H1 (cell line): ENCODE measurements at regions not wholly inside any gene's neighbourhood (a gene's known extent, or its start where the extent isn't known, plus 50 kb on each side); places are given as distances from the start of the nearest gene placed in this dataset.

Experiments used
- CTCF ChIA-PET: fragments of 300-600 bp; sonication (Branson Sonifier 250); formaldehyde crosslinking; loops from one replicate; lab custom pipeline; 2021; ENCODE audit not compliant: partially characterized antibody; lab: Charles Lee
- POLR2A ChIA-PET: fragments of 300-600 bp; sonication (Branson Sonifier 250); formaldehyde crosslinking; loops from one replicate; lab custom pipeline; 2021; ENCODE audit warnings: inconsistent platforms; ENCODE audit not compliant: partially characterized antibody; lab: Charles Lee
- DNase-seq, 2 experiments: peaks; one replicate each; pipeline versions ENCODE4 v3.0.0 to v3.0.0-alpha.2; 2010 to 2022; ENCODE audit warnings: low spot score in 2 of 2, low read depth in 1 of 2, mixed read lengths in 1 of 2
- FAIRE-seq: peaks from 2 replicates; lab custom pipeline; 2011; peaks lifted over from hg19 to GRCh38; lab: Jason Lieb, UNC
- H2AFZ ChIP-seq: 2 replicates; pipeline ENCODE4 v1.8.1; 2012; ENCODE audit warnings: low read length, inconsistent platforms
- H2AK5ac ChIP-seq: 2 replicates; pipeline ENCODE4 v1.6.1; 2013; ENCODE audit warnings: low read depth, low read length
- H2BK120ac ChIP-seq: replicated peaks from 2 replicates; pipeline ENCODE3; 2013; ENCODE audit warnings: low read depth, low read length, inconsistent platforms
- H2BK12ac ChIP-seq: 2 replicates; pipeline ENCODE4 v1.6.1; 2013; ENCODE audit warnings: low read depth, low read length
- H2BK15ac ChIP-seq: 2 replicates; pipeline ENCODE4 v1.6.1; 2013; ENCODE audit warnings: low read length
- H2BK20ac ChIP-seq: 2 replicates; pipeline ENCODE4 v1.6.1; 2013; ENCODE audit warnings: low read length
- H2BK5ac ChIP-seq: 2 replicates; pipeline ENCODE4 v1.6.1; 2013; ENCODE audit warnings: low read depth, low read length
- H3K14ac ChIP-seq: 2 replicates; pipeline ENCODE4 v1.6.1; 2013; ENCODE audit warnings: inconsistent platforms; ENCODE audit not compliant: insufficient read length
- H3K18ac ChIP-seq: 2 replicates; pipeline ENCODE4 v1.6.1; 2013; ENCODE audit warnings: low read length; ENCODE audit errors: extremely low read depth
- H3K23ac ChIP-seq: 2 replicates; pipeline ENCODE4 v1.6.1; 2013; ENCODE audit warnings: inconsistent platforms; ENCODE audit not compliant: insufficient read length
- H3K23me2 ChIP-seq: 2 replicates; pipeline ENCODE4 v1.6.1; 2013; ENCODE audit warnings: low read depth, low read length
- H3K27ac ChIP-seq: 2 replicates; pipeline ENCODE4 v1.6.1; 2011; ENCODE audit warnings: low read depth, low read length, inconsistent platforms
- H3K27me3 ChIP-seq, 4 experiments: replicated peaks in 1 of 4; 1 replicate in 1 of 4; 2 replicates in 3 of 4; pipeline versions ENCODE4 v1.6.1 to v1.8.1; 2011 to 2013; ENCODE audit warnings: low read length in 3 of 4, mild to moderate bottlenecking in 3 of 4, inconsistent platforms in 2 of 4, mixed read lengths in 2 of 4, moderate library complexity in 1 of 4; ENCODE audit not compliant: control insufficient read depth in 3 of 4, insufficient read depth in 3 of 4; ENCODE audit errors: extremely low read depth in 1 of 4
- H3K36me3 ChIP-seq, 4 experiments: 2 replicates each; pipeline versions ENCODE4 v1.6.1 to v1.8.1; 2011 to 2013; ENCODE audit warnings: mild to moderate bottlenecking in 4 of 4, low read length in 3 of 4, moderate library complexity in 2 of 4, control low read depth in 1 of 4, inconsistent platforms in 1 of 4; ENCODE audit not compliant: insufficient read depth in 4 of 4, control insufficient read depth in 2 of 4
- H3K4ac ChIP-seq: replicated peaks from 2 replicates; pipeline ENCODE3; 2013; ENCODE audit warnings: low read length, low read depth, mixed read lengths, inconsistent platforms; ENCODE audit not compliant: insufficient read length
- H3K4me1 ChIP-seq, 4 experiments: replicated peaks in 1 of 4; 1 replicate in 1 of 4; 2 replicates in 3 of 4; pipeline versions ENCODE4 v1.6.1 to v1.8.1; 2011 to 2013; ENCODE audit warnings: low read length in 3 of 4, inconsistent platforms in 2 of 4, mixed read lengths in 1 of 4; ENCODE audit not compliant: insufficient read depth in 4 of 4, control insufficient read depth in 3 of 4
- H3K4me2 ChIP-seq, 2 experiments: 2 replicates each; pipeline versions ENCODE4 v1.6.1 to v1.8.1; 2011 to 2013; ENCODE audit warnings: low read depth in 2 of 2, low read length in 2 of 2, control low read depth in 1 of 2, inconsistent platforms in 1 of 2, mild to moderate bottlenecking in 1 of 2; ENCODE audit not compliant: insufficient read depth in 1 of 2
- H3K4me3 ChIP-seq, 4 experiments: fragments of 200-600, 300-600 bp in 1 of 4; sonication (generic), shearing (Covaris generic), sonication (Bioruptor Twin) in 1 of 4; 2 replicates each; pipeline versions ENCODE4 v1.5.1 to v1.8.1; 2011 to 2016; ENCODE audit warnings: low read length in 4 of 4, low read depth in 3 of 4, control low read depth in 2 of 4, inconsistent platforms in 2 of 4, mild to moderate bottlenecking in 2 of 4, mixed read lengths in 1 of 4, moderate library complexity in 1 of 4; ENCODE audit not compliant: insufficient read depth in 2 of 4; ENCODE audit errors: extremely low read depth in 1 of 4
- H3K56ac ChIP-seq: replicated peaks from 2 replicates; pipeline ENCODE3; 2013; ENCODE audit warnings: low read depth, mild to moderate bottlenecking, mixed read lengths, low read length, inconsistent platforms; ENCODE audit not compliant: insufficient read length
- H3K79me1 ChIP-seq: 2 replicates; pipeline ENCODE4 v1.6.1; 2013; ENCODE audit warnings: low read depth, low read length, control low read depth
- H3K79me2 ChIP-seq, 2 experiments: 2 replicates each; pipeline versions ENCODE4 v1.6.1 to v1.8.1; 2012 to 2013; ENCODE audit warnings: low read length in 2 of 2, mild to moderate bottlenecking in 2 of 2, inconsistent platforms in 1 of 2; ENCODE audit not compliant: insufficient read depth in 2 of 2, control insufficient read depth in 1 of 2
- H3K9ac ChIP-seq, 4 experiments: replicated peaks in 1 of 4; 1 replicate in 1 of 4; 2 replicates in 3 of 4; pipeline versions ENCODE4 v1.6.1 to v1.8.1; 2011 to 2013; ENCODE audit warnings: low read depth in 3 of 4, low read length in 3 of 4, control low read depth in 2 of 4, mild to moderate bottlenecking in 2 of 4, moderate library complexity in 2 of 4, inconsistent platforms in 1 of 4; ENCODE audit errors: extremely low read depth in 1 of 4
- H3K9me3 ChIP-seq, 2 experiments: 2 replicates each; pipeline versions ENCODE4 v1.6.1 to v1.8.1; 2012 to 2013; ENCODE audit warnings: mild to moderate bottlenecking in 2 of 2, moderate library complexity in 2 of 2, control low read depth in 1 of 2, inconsistent platforms in 1 of 2, low read depth in 1 of 2, low read length in 1 of 2, mixed read lengths in 1 of 2; ENCODE audit not compliant: insufficient read depth in 2 of 2
- H4K20me1 ChIP-seq, 2 experiments: replicated peaks in 1 of 2; 2 replicates each; pipeline versions ENCODE3 to v1.8.1; 2011 to 2013; ENCODE audit warnings: inconsistent platforms in 2 of 2, low read length in 2 of 2, mild to moderate bottlenecking in 1 of 2; ENCODE audit not compliant: insufficient read depth in 2 of 2, control insufficient read depth in 1 of 2
- H4K5ac ChIP-seq: 2 replicates; pipeline ENCODE4 v1.6.1; 2013; ENCODE audit warnings: low read length, low read depth, mixed read lengths, inconsistent platforms; ENCODE audit not compliant: insufficient read length
- H4K8ac ChIP-seq: 2 replicates; pipeline ENCODE4 v1.8.0; 2013; ENCODE audit warnings: mild to moderate bottlenecking, moderate library complexity, low read length, inconsistent platforms; ENCODE audit not compliant: insufficient read depth; ENCODE audit errors: extremely low read depth
- H4K91ac ChIP-seq: replicated peaks from 2 replicates; pipeline ENCODE3; 2013; ENCODE audit warnings: low read length, mixed read lengths, inconsistent platforms; ENCODE audit not compliant: insufficient read length
- NANOG ChIP-seq: IDR thresholded peaks from 2 replicates; pipeline ENCODE4 v1.6.1; 2011; ENCODE audit warnings: low read length, low read depth, mild to moderate bottlenecking, inconsistent platforms; ENCODE audit not compliant: insufficient read depth, poor library complexity, severe bottlenecking
- POU5F1 ChIP-seq: IDR thresholded peaks from 2 replicates; pipeline ENCODE4 v1.6.1; 2011; ENCODE audit warnings: low read depth, mild to moderate bottlenecking, low read length, moderate library complexity
- WGBS, 2 experiments: shearing (Covaris generic) in 1 of 2; methylation state at CpG; one replicate each; pipeline versions ENCODE4 v1.1.6 to v1.1.7; 2013 to 2015; ENCODE audit warnings: low lambda C conversion rate in 2 of 2, mixed read lengths in 2 of 2, inconsistent platforms in 1 of 2, low coverage in 1 of 2, missing lambda C conversion rate in 1 of 2; ENCODE audit not compliant: insufficient replicate concordance in 2 of 2, insufficient coverage in 1 of 2, insufficient read length in 1 of 2; ENCODE audit errors: extremely low coverage in 1 of 2, missing lambda C conversion rate in 1 of 2; 5-methylcytosine and 5-hydroxymethylcytosine counted together

GRCh38 chr1:185404907-185405568, 88.0 kb upstream of the IVNS1ABP start:
- Histone ChIP-seq H2BK5ac (no peak overlapping the region), H3K23ac (no peak overlapping the region), H2BK20ac (no peak overlapping the region), H4K5ac (no peak overlapping the region), H2AFZ (no peak overlapping the region), H3K23me2 (no peaks in the 10 kb centered on the region; the same call in 1 of the 2 replicates), H2AK5ac (no peak overlapping the region), H3K4me1 (peaks cover 2 to 10% (median 3%) of the 10 kb centered on the region in 4 experiments; a peak in 6 of 7 replicates), H3K79me2 (no peaks in the 10 kb centered on the region), H3K4ac (no peak overlapping the region), H3K56ac (no peak overlapping the region), H3K27me3 (no peaks in the 10 kb centered on the region), H4K8ac (no peak overlapping the region), H3K18ac (no peak overlapping the region), H3K4me3 (no peak overlapping the region), H3K27ac (no peak overlapping the region), H3K9me3 (peaks cover 0 to 3% of the 10 kb centered on the region in 2 experiments; a peak in 1 of 4 replicates), H3K14ac (no peak overlapping the region), H3K9ac (no peak overlapping the region), H3K4me2 (no peak overlapping the region), H2BK12ac (no peak overlapping the region), H2BK120ac (no peak overlapping the region), H4K20me1 (no peaks in the 10 kb centered on the region), H2BK15ac (no peak overlapping the region)
- ChIA-PET POLR2A (no interaction called here), CTCF (interaction anchor here (1.5 kb wide), 1 partner anchor 11 kb away, joined by 5 read pairs; no protein-coding TSS in a partner anchor)
- 89% methylated on average over 6 of the region's 6 CpGs; no CpG with 5 or more reads in 1 of the 2 experiments for WGBS, 2 experiments
- no peak for FAIRE-seq
- no peak for TF ChIP-seq NANOG
- no peak for TF ChIP-seq POU5F1
- TF ChIP-seq, all 59 proteins: peak for 0
- no peaks in the 10 kb centered on the region for H3K36me3 ChIP-seq
- no peaks in the 10 kb centered on the region for H3K79me1 ChIP-seq
- no peak overlapping the region for H4K91ac ChIP-seq
- no peak for DNase-seq
